Fibroblast of skin of left quadriceps (primary cell): ENCODE measurements at regions not wholly inside any gene's neighbourhood (a gene's known extent, or its start where the extent isn't known, plus 50 kb on each side); places are given as distances from the start of the nearest gene placed in this dataset.
A peak's percentile ranks its signal among the peaks of the same experiment; 100 is the strongest.

Source experiments
- DNase-seq, 2 experiments: peaks; one replicate each; pipeline ENCODE4 v3.0.0-alpha.2; 2013; ENCODE audit warnings: low read depth in 2 of 2

- no peak for DNase-seq
These were observed 136.1 kb upstream of the LGALSL start for GRCh38 chr2:64317707-64318475.

GRCh38 chr2:64318476-64318748 is 135.6 kb upstream of the LGALSL start:
- no peak for DNase-seq

GRCh38 chr2:64319896-64320295 is 134.1 kb upstream of the LGALSL start:
- no peak for DNase-seq

GRCh38 chr2:64322433-64322832 is 131.5 kb upstream of the LGALSL start:
- DNase-seq: no peak

- no peak for DNase-seq
These were observed 130.8 kb upstream of the LGALSL start for GRCh38 chr2:64323197-64323596.

- no peak for DNase-seq
These were observed 129.1 kb upstream of the LGALSL start for GRCh38 chr2:64324746-64325410.

- DNase-seq: no peak
These were observed 128.5 kb upstream of the LGALSL start for GRCh38 chr2:64325477-64325851.

GRCh38 chr2:64325852-64326577 is 127.9 kb upstream of the LGALSL start:
- DNase-seq: no peak

GRCh38 chr2:64326578-64327050 is 127.3 kb upstream of the LGALSL start:
- DNase-seq: no peak

GRCh38 chr2:64327129-64327509 is 126.8 kb upstream of the LGALSL start:
- DNase-seq: no peak

- no peak for DNase-seq
These were observed 126.2 kb upstream of the LGALSL start for GRCh38 chr2:64327510-64328414.

- no peak for DNase-seq
These were observed 125.6 kb upstream of the LGALSL start for GRCh38 chr2:64328415-64328722.

GRCh38 chr2:64328756-64329155 is 125.2 kb upstream of the LGALSL start:
- DNase-seq: no peak

- DNase-seq: no peak
These were observed 124.1 kb upstream of the LGALSL start for GRCh38 chr2:64329848-64330247.

- DNase-seq: peak; percentile 72 to 75
These were observed 123.5 kb upstream of the LGALSL start for GRCh38 chr2:64330281-64331113.

GRCh38 chr2:64331114-64331645 is 122.8 kb upstream of the LGALSL start:
- no peak for DNase-seq

GRCh38 chr2:64331849-64332699 is 121.9 kb upstream of the LGALSL start:
- no peak for DNase-seq

- DNase-seq: no peak
These were observed 117.8 kb upstream of the LGALSL start for GRCh38 chr2:64336171-64336570.

GRCh38 chr2:64337314-64337713 is 116.6 kb upstream of the LGALSL start:
- DNase-seq: no peak

GRCh38 chr2:64338108-64338507 is 115.9 kb upstream of the LGALSL start:
- DNase-seq: no peak
